ENCODE measurements at regions not wholly inside any gene's neighbourhood (a gene's known extent, or its start where the extent isn't known, plus 50 kb on each side); places are given as distances from the start of the nearest gene placed in this dataset.

GRCh38 chr4:63558709-63559108 is 850.5 kb downstream of the TECRL start:
- Histone ChIP-seq H3K4me1 (ENCODE audit: insufficient read depth, low read length) (no peaks in the 10 kb centered on the region), H2BK15ac (ENCODE audit: low read depth, low read length) (no peak overlapping the region), H3T11ph (ENCODE audit: low read length) (no peak overlapping the region), H2BK12ac (ENCODE audit: insufficient read length, low read depth, low read length) (no peak overlapping the region), H2BK5ac (ENCODE audit: insufficient read length, low read length) (no peak overlapping the region), H3K4me2 (ENCODE audit: insufficient read depth, insufficient read length, low read length) (no peak overlapping the region), H3K14ac (ENCODE audit: insufficient read depth, low read length) (no peak overlapping the region), H3K9ac (ENCODE audit: extremely low read depth, insufficient read length, low read length) (no peak overlapping the region), H2AFZ (ENCODE audit: low read length) (no peak overlapping the region), H4K8ac (replicated peaks; ENCODE audit: insufficient read length, low read depth, low read length) (no peak overlapping the region), H2BK20ac (ENCODE audit: low read depth, low read length, poor library complexity, severe bottlenecking) (no peak overlapping the region), H4K20me1 (ENCODE audit: control insufficient read depth, insufficient read depth, insufficient read length) (no peaks in the 10 kb centered on the region), H3K9me3 (ENCODE audit: control insufficient read depth, low read depth, low read length) (no peaks in the 10 kb centered on the region), H3K23ac (ENCODE audit: insufficient read length, low read depth, low read length) (no peak overlapping the region), H2AK5ac (ENCODE audit: insufficient read length, low read length) (no peak overlapping the region), H3K27ac (ENCODE audit: insufficient read length, low read depth, low read length) (no peak overlapping the region), H3K56ac (ENCODE audit: insufficient read length, low read depth, low read length) (no peak overlapping the region), H3K79me1 (ENCODE audit: insufficient read depth, low read depth, low read length, poor library complexity, severe bottlenecking) (no peaks in the 10 kb centered on the region), H3K27me3 (ENCODE audit: insufficient read depth, low read length) (no peaks in the 10 kb centered on the region), H4K5ac (ENCODE audit: insufficient read length, low read depth, low read length) (no peak overlapping the region), H3K79me2 (ENCODE audit: insufficient read depth, low read length) (no peaks in the 10 kb centered on the region), H3K23me2 (ENCODE audit: insufficient read length, low read depth, low read length, poor library complexity, severe bottlenecking) (no peaks in the 10 kb centered on the region), H3K18ac (ENCODE audit: insufficient read length, low read depth, low read length) (no peak overlapping the region), H4K91ac (ENCODE audit: insufficient read length, low read depth, low read length) (no peak overlapping the region), H2BK120ac (ENCODE audit: low read depth, low read length, poor library complexity, severe bottlenecking) (no peak overlapping the region), H3K4ac (ENCODE audit: low read depth, low read length) (no peak overlapping the region)
- DNase-seq: no peak
- no peaks in the 10 kb centered on the region; the same call in 1 of the 2 replicates for H3K27me3 Mint-ChIP-seq (ENCODE audit: low read depth)
- H3K9me3 Mint-ChIP-seq: peaks cover 6 to 10% of the 10 kb centered on the region in 2 experiments; a peak in 2 of 5 replicates
- H3K4me3 Mint-ChIP-seq: no peak overlapping the region
- H3K36me3 Mint-ChIP-seq (ENCODE audit: insufficient read depth in 1 of 3, low read depth in 3 of 3): peaks cover 0 to 4% (median 0%) of the 10 kb centered on the region in 3 experiments; a peak in 2 of 7 replicates
- peak overlapping the region in 1 of 3 experiments; percentile 3; a peak in 1 of 7 replicates for H3K27ac Mint-ChIP-seq
- no peak for TF ChIP-seq CTCF (conservative IDR thresholded peaks at IDR 0.05)
- H3K4me1 Mint-ChIP-seq: no peaks in the 10 kb centered on the region

Measured in H9 (cell line).